DMS79 treated with DMSO at 0.1 percent for 48 hours (cell line): ENCODE measurements at regions not wholly inside any gene's neighbourhood (a gene's known extent, or its start where the extent isn't known, plus 50 kb on each side); places are given as distances from the start of the nearest gene placed in this dataset.
"Not testable (repeated sequence)": the region's sequence is repeated elsewhere in the genome, so short reads cannot be mapped to it uniquely, and the experiment has no call there.

Experiments
- DNase-seq: peaks from one replicate; lab custom pipeline; 2025; lab: John Stamatoyannopoulos, UW

DNA sequence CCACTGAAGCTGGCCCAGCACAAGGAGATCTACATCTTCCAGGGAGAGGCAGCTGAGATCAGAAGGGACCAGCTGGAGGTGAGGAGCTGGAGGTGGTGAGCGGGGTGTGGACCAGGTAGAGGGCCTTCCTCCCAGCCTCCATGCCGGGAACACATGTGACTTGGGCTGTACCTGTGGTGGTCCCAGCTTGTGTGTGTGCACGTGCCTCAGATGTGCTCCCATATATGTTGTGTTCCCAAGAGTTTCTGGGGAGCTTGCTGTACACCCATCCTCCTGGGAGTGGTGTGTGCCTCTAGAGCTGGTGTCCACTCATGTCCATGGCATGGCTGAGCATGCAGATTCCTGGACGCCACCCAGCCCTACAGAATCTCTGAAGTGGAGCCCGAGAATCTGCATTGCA is 183.7 kb upstream of the AKAP13 start:
- DNase-seq, result not testable (repeated sequence)

GRCh38 chr15:85197582-85197981 is 182.8 kb upstream of the AKAP13 start:
- DNase-seq, result not testable (repeated sequence)

DNA sequence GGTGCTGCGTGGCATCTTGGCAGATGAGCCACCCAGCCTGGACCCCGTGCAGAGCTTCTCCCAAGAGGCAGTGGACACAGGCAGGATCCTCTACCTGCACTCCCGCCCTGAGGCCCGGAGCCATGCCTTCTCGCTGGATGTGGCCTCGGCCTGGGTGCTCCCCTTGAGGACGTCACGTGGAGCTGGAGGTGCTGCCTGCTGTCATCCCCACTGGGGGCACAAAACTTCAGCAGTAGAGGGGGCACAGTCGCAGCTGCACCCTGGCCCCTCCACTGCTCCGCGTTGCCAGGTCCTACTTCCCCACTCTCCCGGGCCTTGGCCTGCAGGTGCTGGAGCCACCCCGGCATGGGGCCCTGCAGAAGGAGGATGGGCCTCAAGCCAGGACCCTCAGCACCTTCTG is 182.0 kb upstream of the AKAP13 start:
- not testable (repeated sequence) for DNase-seq

- DNase-seq, result not testable (repeated sequence)
These were observed 180.2 kb upstream of the AKAP13 start for GRCh38 chr15:85200215-85200614.

DNA sequence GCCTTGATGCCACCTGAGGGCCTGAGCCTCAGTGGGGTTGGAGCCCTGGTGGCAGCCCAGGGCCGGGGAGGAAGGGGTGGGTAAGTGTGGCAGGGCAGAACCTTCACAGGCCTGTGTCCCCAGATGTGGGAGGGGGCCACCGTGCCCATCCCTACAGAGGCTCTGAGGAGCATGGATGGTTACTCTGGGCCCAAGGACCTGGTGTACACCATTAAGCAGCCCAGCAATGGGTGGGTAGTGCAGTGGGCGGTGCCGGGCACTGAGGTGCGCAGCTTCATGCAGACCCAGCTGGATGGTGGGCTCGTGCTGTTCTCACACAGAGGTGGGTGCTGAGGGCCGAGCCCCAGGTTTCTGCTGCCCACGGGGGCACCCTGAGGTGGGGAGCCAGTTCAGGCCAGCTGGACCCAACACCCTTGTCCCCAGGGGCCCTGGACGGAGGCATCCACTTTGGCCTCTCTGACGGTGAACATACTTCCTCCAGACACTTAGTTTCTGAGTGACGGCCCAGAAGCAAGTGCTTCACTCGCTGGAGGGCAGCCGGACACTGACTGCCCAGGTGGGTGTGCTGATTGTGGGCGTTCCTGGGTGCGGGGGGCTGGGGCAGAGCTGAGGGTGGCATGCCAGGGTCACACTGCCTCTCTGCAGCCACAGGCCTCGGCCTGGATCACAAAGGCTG is 179.1 kb upstream of the AKAP13 start:
- DNase-seq, result not testable (repeated sequence)

- DNase-seq, result not testable (repeated sequence)
These were observed 175.9 kb upstream of the AKAP13 start for GRCh38 chr15:85204481-85204880.

- DNase-seq, result not testable (repeated sequence)
These were observed 146.5 kb upstream of the AKAP13 start for GRCh38 chr15:85233791-85234325.

DNA sequence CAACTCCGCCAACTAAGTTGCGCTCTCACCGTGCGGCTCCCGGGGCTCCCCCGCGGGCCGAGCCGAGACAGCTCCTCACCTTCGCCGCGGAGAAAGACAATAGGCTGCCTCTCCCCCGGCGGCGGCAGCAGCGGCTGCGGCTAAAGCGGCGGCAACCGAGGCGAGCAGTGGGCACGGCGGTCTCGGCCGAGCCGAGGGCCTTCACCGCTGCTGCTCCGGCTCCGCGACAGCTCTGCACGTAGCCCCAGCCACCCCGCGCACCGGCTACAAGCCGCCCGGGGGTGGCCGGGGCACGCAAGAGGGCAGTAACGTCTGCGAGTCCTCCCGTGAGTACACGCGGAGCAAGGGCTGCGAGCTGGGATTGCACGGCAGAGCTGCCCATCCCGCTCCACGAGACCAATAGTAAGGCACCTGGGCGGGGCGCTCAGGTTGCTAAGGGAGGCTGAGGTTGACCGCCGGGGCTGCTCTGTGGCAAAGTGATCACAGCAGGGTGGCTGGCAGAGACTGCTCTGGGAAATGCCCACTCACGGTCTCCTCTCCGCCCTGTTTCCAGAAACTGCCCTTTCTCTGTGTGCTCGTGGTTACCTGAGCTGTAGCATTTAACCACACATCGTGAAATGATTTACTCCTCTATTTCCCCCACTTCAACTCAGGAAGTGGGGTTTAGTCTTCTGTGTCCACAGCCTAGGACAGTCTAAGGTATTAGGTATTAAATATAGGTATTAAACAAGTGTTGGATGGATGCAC is 145.8 kb upstream of the AKAP13 start:
- DNase-seq, result not testable (repeated sequence)

- DNase-seq, result not testable (repeated sequence)
These were observed 136.3 kb upstream of the AKAP13 start for GRCh38 chr15:85244056-85244455.

GRCh38 chr15:85250938-85251542 is 129.4 kb upstream of the AKAP13 start:
- not testable (repeated sequence) for DNase-seq

- not testable (repeated sequence) for DNase-seq
These were observed 127.0 kb upstream of the AKAP13 start for GRCh38 chr15:85253196-85253915.

- not testable (repeated sequence) for DNase-seq
These were observed 125.4 kb upstream of the AKAP13 start for GRCh38 chr15:85254961-85255360.

GRCh38 chr15:85255502-85255901 is 124.9 kb upstream of the AKAP13 start:
- DNase-seq, result not testable (repeated sequence)

DNA sequence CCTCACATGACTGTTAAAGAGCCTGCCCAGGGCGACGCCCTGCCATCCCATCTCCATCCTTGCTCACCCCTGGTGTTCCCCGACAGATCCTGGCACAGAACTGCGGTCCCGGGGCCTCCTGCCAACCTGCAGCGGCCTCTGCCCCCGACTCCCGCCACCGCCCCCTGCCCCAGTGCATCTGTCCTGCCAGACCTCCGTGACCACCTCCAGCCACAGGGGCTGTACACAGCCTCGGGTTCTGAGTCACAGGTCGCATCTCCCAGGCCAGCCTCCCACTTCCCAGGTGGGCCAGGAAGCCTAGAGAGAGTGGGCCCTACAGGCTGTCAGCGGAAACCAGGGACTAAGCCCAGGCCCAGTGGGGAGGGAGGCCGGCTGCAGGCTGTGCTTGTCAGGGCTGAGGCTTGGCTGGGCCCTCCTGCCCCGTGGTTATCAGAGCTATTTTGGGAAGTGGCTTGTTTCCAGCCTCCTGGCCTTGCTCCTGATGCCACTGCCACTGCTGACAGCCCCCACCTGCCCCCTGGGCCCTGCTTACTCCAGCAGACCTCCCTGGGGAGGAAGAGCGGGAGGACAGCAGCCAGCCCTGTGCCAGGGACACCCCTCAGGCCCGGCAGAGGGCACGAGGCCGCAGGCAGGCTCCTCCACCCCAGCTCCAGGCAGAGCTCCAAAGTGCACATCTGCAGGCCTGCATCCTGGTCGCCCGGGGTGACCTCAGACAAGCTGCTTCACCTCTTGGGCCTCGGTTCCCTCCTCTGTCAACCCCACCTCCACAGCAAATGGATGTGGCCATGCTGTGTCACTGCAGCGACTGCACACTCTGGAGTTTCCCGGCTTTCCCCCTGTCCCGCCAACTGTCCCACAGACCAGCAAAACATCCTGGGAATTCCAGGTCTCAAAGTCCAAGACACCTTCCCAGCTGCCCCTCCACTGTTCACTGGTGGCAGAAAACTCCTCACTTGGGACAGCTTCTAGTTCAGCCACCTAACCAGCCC is 124.1 kb upstream of the AKAP13 start:
- not testable (repeated sequence) for DNase-seq

DNA sequence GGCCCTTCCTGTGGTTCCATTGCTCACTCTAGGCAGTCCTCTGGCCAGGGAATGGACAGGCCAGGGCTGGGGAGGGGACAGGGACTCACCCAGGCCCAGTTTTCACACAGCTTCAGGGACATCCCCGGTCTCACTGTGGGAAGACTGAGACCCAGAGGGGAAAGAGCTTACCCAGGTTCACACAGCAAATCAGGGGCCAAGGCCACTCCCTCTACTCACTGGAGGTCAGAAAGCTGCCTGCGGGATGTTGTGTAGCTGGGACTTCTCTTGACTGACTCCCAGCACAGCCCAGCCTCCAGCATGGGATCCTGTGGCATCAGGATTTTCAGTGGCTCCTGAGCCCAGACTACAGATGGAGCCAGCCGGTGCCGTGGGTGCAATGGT is 122.3 kb upstream of the AKAP13 start:
- not testable (repeated sequence) for DNase-seq

DNA sequence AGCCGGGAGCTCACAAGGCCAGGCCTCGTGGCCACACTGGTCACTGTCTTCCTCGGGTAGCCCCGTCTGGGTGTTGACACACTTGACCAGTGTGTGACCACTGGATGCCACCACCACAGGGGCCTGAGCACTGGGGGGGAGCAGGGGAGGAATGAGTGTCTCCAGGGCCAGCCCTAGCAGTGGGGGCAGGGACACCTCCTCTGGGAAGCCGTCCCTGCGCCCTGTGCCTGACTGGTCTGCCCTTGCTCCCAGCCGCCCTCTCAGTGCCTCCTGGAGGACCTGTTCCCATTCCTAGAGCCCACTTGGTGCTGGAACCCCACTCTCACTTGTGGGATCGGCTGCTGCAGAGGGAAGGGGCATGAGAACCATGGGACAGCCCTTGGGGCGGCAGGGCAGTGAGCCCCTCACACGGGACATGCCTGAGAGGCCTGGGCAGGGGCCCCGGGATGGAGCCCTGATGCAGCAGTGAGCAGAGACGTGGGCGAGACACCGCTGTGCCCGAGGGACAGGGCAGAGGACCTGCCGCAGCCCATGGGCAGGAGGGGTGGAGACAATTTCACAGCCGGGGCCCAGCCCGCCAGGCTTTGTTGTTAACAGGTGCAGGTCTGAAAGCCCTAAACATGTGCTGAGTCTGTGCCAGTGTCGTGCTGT is 121.7 kb upstream of the AKAP13 start:
- not testable (repeated sequence) for DNase-seq

DNA sequence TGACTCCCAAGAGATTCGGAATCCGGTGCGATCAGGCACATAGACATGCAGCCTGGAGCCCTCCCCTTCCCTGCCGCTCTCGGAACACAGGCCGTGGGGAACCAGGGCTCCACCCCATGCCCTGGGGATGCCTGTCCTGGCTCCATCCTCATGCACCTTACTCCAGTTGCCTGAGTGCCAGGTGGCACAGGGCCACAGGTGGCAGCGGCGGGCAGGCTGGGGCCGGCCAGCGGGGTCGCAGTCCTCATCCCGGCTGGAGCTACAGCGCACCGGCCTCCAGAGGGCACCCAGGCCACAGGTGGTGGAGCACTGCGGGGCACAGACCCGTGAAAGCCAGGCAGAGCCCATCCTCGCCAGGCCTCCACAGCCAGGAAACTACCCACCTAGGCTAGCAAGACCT is 119.9 kb upstream of the AKAP13 start:
- not testable (repeated sequence) for DNase-seq

DNA sequence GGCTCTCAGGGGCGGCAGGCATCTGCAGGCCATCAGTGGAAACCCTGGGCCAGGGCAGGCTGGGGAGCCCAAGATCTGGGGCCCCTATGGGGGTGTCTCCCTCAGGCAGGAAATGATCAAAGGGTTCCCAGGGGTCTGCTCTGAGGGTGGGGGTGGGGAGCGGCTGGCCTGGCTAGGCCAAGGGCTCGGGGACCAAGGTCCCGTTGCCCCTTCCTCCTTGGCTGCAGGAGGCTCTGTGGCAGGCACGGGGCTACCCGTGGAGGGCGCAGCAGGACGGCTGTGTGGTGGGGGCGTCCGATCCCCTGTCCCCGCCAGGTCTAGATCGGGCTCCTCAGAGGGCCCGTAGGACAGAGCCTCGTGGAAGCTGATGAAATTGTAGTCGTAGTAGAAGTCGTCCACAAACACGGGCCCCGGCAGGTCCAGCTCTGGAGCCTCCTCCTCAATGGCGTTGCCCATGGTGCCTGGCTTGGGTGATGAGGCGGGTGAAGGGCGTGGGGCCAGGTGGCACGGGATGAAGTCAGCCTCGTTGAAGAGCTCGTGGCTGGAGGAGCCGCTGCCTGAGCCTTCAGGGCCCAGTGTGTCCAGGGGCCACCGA is 117.8 kb upstream of the AKAP13 start:
- not testable (repeated sequence) for DNase-seq

DNA sequence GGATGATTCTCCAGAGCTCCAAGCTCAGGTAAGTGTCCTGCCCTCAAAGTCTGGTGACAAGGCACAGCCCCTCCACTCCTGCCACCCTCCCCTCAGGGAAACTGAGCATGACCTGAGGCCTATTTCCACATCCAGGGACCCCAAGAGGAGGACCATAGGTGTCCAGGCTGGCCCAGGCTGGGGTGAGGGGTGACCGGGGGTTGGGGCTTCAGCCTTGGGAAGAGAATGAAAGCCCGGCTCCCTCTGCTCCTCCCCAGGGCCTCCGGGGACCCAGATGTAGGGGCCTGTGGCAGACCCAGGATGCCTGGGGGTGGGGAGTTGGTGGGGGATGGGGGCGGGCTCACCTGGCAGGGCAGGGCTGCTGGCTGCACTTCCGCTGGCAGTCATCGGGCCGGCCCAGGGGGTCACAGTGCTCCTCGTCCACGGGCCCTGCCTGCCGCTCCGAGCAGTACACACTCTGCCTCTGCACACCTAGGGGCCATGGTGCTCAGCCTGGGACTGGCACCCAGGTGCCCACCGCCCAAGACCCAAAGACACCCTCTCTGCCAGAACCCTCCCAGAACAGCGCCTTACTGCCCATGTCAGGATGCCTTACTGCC is 116.5 kb upstream of the AKAP13 start:
- not testable (repeated sequence) for DNase-seq
